Right lobe of liver (tissue), 6 donors: ENCODE measurements at regions not wholly inside any gene's neighbourhood (a gene's known extent, or its start where the extent isn't known, plus 50 kb on each side); places are given as distances from the start of the nearest gene placed in this dataset.
A peak's percentile ranks its signal among the peaks of the same experiment; 100 is the strongest.
"Not testable (repeated sequence)": the region's sequence is repeated elsewhere in the genome, so short reads cannot be mapped to it uniquely, and the experiment has no call there.

Experiments used
- ATAC-seq, 4 donors: fragments of 200-7000 bp; cut with Tn5 transposase; one replicate each; pipeline ENCODE4 v1.9.1; 2020; ENCODE audit warnings: mild to moderate bottlenecking in 4 of 4, moderate library complexity in 4 of 4
- DNase-seq, 3 donors: peaks; one replicate each; pipeline ENCODE4 v3.0.0-alpha.2; 2020
- H3K27ac ChIP-seq, 3 donors: fragments of 200-600 bp; one replicate each; pipeline ENCODE4 v1.8.0; 2022
- H3K27me3 ChIP-seq, 2 donors: fragments of 200-600 bp; one replicate each; pipeline ENCODE4 v1.8.0; 2022
- H3K36me3 ChIP-seq, 4 donors: fragments of 200-600 bp; sonication (generic) in 1 of 4; one replicate each; pipeline versions ENCODE4 v1.5.1 to v1.8.0; 2017 to 2022; ENCODE audit warnings: control low read depth in 1 of 4
- H3K4me1 ChIP-seq, 4 donors: fragments of 200-600 bp; sonication (generic) in 1 of 4; one replicate each; pipeline versions ENCODE4 v1.5.1 to v1.8.0; 2017 to 2022; ENCODE audit warnings: control low read depth in 1 of 4
- H3K4me3 ChIP-seq, 3 donors: fragments of 200-600 bp; one replicate each; pipeline ENCODE4 v1.8.0; 2022
- H3K9me3 ChIP-seq, 4 donors: fragments of 200-600 bp; sonication (generic) in 1 of 4; one replicate each; pipeline versions ENCODE4 v1.5.1 to v1.8.0; 2017 to 2022; ENCODE audit warnings: control low read depth in 1 of 4
- POLR2A ChIP-seq: fragments of 450-650 bp; IDR thresholded peaks from one replicate; pipeline ENCODE4 v1.6.1; 2017; ENCODE audit warnings: antibody characterized with exemption, mild to moderate bottlenecking
- whole genome bisulfite sequencing: methylation state at CpG from one replicate; pipeline ENCODE4 v1.1.6; 2018; ENCODE audit warnings: low coverage, low lambda C conversion rate; ENCODE audit not compliant: insufficient coverage; ENCODE audit errors: missing lambda C conversion rate; 5-methylcytosine and 5-hydroxymethylcytosine counted together
- intact Hi-C, 2 donors: fragments of 100-400 bp; cut with DNase I; formaldehyde crosslinking; loops; one replicate each; pipeline versions ENCODE4 v1.11.2 to v1.14.1; 2022
- TF ChIP-seq, protein P1 (sequence below), 4 donors: fragments of 200-600 bp in 3 of 4; fragments of 450-650 bp in 1 of 4; IDR thresholded peaks; one replicate each; pipeline versions ENCODE4 v1.5.1 to v1.8.0; 2016 to 2022; ENCODE audit warnings: antibody characterized with exemption in 4 of 4, mild to moderate bottlenecking in 2 of 4
- donor health status: DM: no; HTN: yes; CAD: no.
- donor health status: DM: no; HTN: no; CAD: no.
- donor health status: DM: no; HTN: no; CAD: no.
- donor health status: DM: no; HTN: yes; CAD: no.
- donor health status: DM: no; HTN: yes; CAD: no.

GRCh38 chr14:106690333-106690891 is 1164.0 kb downstream of the TMEM121 start:
- TF ChIP-seq, protein P1, sequence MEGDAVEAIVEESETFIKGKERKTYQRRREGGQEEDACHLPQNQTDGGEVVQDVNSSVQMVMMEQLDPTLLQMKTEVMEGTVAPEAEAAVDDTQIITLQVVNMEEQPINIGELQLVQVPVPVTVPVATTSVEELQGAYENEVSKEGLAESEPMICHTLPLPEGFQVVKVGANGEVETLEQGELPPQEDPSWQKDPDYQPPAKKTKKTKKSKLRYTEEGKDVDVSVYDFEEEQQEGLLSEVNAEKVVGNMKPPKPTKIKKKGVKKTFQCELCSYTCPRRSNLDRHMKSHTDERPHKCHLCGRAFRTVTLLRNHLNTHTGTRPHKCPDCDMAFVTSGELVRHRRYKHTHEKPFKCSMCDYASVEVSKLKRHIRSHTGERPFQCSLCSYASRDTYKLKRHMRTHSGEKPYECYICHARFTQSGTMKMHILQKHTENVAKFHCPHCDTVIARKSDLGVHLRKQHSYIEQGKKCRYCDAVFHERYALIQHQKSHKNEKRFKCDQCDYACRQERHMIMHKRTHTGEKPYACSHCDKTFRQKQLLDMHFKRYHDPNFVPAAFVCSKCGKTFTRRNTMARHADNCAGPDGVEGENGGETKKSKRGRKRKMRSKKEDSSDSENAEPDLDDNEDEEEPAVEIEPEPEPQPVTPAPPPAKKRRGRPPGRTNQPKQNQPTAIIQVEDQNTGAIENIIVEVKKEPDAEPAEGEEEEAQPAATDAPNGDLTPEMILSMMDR (IDR thresholded peaks at IDR 0.05) = no peak
- no peak for TF ChIP-seq POLR2A
- H3K4me1 ChIP-seq = no peaks in the 10 kb centered on the region
- DNase-seq = no peak
- intact Hi-C loops = no loop called here
- H3K9me3 ChIP-seq = no peaks in the 10 kb centered on the region
- peaks cover 0 to 4% of the 10 kb centered on the region in 2 donors for H3K27me3 ChIP-seq
- 15% methylated on average over 1 of the region's 1 CpG for WGBS
- H3K36me3 ChIP-seq = no peaks in the 10 kb centered on the region
- ATAC-seq = no peak
- H3K4me3 ChIP-seq = no peak overlapping the region
- no peak overlapping the region for H3K27ac ChIP-seq

GRCh38 chr14:106691601-106692291 is 1165.4 kb downstream of the TMEM121 start:
- no peak overlapping the region for H3K4me3 ChIP-seq
- intact Hi-C loops = no loop called here
- WGBS = no CpG with 5 or more reads among the region's 13 CpGs
- TF ChIP-seq POLR2A = no peak
- TF ChIP-seq, protein P1 (IDR thresholded peaks at IDR 0.05) = peak in 3 of 4 donors; percentile 16 to 25 (median 17)
- H3K36me3 ChIP-seq = no peaks in the 10 kb centered on the region
- DNase-seq (peak; percentile 29 to 55 (median 45)), ATAC-seq (peak in 3 of 4 donors; percentile 19 to 62 (median 27))
- H3K4me1 ChIP-seq = no peaks in the 10 kb centered on the region
- no peaks in the 10 kb centered on the region for H3K9me3 ChIP-seq
- H3K27ac ChIP-seq = no peak overlapping the region
- H3K27me3 ChIP-seq = no peaks in the 10 kb centered on the region

DNA sequence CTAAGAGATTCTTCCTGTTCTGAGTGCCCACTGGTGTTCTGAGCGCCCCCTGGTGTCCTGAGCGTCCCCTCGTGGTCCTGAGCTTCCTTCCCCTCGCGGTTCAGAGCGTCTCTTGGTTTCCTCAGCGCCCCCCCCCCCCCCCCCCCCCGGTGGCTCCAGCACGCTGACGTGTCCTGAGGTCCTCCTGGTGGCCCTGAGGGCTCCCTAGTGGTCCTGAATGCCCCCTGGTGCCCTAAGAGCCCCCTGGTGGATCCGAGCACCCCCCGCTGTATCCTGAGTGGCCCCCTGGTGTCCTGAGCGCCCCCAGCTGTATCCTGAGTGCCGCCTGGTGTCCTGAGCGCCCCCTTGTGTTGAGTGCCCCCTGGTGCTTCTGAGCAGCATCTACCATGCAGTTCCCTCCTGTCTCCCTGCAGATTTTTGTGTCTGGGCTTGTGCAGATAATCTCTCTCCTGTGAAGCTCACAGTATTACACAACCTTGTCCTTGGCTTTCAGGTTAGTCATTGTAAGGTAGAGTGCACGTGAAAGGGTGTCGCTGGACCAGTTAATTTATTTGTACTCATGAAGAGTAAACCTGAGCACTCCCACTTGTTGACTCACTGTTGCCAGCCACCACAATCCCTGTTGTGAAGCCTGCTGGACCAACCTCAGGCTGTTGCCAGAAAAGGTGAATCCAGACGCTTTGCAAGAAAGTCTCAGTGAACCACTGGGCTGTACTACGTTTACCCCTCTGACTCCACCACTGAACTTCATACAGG is 1168.4 kb downstream of the TMEM121 start:
- Histone ChIP-seq H3K27ac (no peak overlapping the region), H3K27me3 (no peaks in the 10 kb centered on the region), H3K4me3 (no peak overlapping the region), H3K36me3 (no peaks in the 10 kb centered on the region), H3K9me3 (no peaks in the 10 kb centered on the region), H3K4me1 (no peaks in the 10 kb centered on the region)
- no peak for DNase-seq
- TF ChIP-seq, protein P1 (IDR thresholded peaks at IDR 0.05) = peak in 2 of 4 donors; percentile 5 to 7
- TF ChIP-seq POLR2A = no peak
- ATAC-seq = peak in 2 of 4 donors; percentile 39 to 64
- intact Hi-C loops = no loop called here
- 46% methylated on average over 4 of the region's 19 CpGs for WGBS

DNA sequence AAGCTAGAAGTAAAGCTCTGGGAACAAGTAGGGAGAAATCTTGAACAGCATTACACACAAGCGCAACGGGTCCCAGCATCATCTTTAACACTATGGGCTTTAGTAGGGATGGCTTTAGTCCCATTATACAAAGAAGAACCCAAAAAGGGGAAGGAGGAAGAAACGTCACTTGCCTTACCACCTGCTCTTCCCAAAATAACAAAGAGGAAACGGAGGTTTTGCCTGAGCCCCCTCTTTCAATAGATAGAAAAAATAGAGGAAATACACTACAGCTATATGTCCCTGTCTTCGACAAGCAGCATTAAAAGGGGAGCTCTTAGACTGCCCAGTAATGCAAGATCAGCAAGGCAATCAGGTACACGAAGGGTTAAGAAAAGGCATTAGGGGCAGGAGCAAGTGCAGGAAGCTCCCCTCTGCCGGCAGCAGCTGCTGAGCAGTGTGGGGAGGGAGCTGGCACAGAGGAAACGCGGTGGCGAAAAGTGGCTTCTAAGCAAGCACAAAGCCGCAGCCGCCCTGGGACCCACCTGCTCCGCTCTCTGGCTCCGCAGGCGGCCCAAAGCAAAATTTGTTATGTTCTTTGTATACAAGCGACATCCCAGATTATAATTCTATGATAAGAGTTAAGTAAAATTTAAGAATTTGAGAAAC is 1172.4 kb downstream of the TMEM121 start:
- H3K9me3 ChIP-seq, H3K4me1 ChIP-seq, ATAC-seq, H3K27ac ChIP-seq, H3K27me3 ChIP-seq, H3K36me3 ChIP-seq, intact Hi-C loops, DNase-seq, H3K4me3 ChIP-seq: not testable (repeated sequence)
- 34% methylated on average over 16 of the region's 16 CpGs for WGBS

GRCh38 chr14:106703651-106704050 is 1177.3 kb downstream of the TMEM121 start:
- H3K4me3 ChIP-seq, intact Hi-C loops, H3K36me3 ChIP-seq, ATAC-seq, DNase-seq, H3K27me3 ChIP-seq, H3K9me3 ChIP-seq, H3K27ac ChIP-seq, H3K4me1 ChIP-seq: not testable (repeated sequence)
- 32% methylated on average over 3 of the region's 4 CpGs for WGBS

DNA sequence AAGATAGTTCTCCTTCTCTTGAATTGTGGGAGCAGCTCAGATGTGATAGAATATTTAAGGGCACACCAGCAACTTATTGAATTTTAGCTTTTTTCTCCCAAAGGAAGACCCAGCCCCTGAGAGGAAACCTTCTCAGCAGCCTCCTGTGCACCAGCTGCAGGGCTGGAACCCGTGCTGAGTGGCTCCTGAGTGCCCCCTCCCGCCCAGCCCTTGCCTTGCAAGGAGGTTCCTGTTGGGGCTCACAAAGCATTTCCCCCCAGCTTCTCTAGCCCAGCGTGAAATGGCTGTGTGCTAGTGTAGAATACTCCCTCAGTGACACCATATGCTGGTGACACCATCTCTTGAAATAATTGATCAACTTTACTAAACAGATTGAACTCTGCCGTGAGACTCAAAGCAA is 1180.1 kb downstream of the TMEM121 start:
- intact Hi-C loops, DNase-seq, ATAC-seq, H3K4me3 ChIP-seq, H3K36me3 ChIP-seq, H3K27ac ChIP-seq, H3K4me1 ChIP-seq, H3K9me3 ChIP-seq, H3K27me3 ChIP-seq: not testable (repeated sequence)
- WGBS = 71% methylated on average over 1 of the region's 4 CpGs

GRCh38 chr14:106710187-106710586 is 1183.8 kb downstream of the TMEM121 start:
- ATAC-seq, H3K4me1 ChIP-seq, H3K36me3 ChIP-seq, DNase-seq, intact Hi-C loops, H3K9me3 ChIP-seq, H3K27me3 ChIP-seq, H3K27ac ChIP-seq, H3K4me3 ChIP-seq: not testable (repeated sequence)
- WGBS = 57% methylated on average over 7 of the region's 7 CpGs

- H3K27me3 ChIP-seq, intact Hi-C loops: not testable (repeated sequence)
- WGBS = 18% methylated on average over 5 of the region's 5 CpGs
Measured at GRCh38 chr14:106712513-106712912, 1186.1 kb downstream of the TMEM121 start.

More at GRCh38 chr14:106712513-106712912, 1186.1 kb downstream of the TMEM121 start:
- not testable (repeated sequence) for ATAC-seq, H3K4me3 ChIP-seq, DNase-seq, H3K9me3 ChIP-seq, H3K4me1 ChIP-seq, H3K27ac ChIP-seq, H3K36me3 ChIP-seq
